ENCODE measurements at regions not wholly inside any gene's neighbourhood (a gene's known extent, or its start where the extent isn't known, plus 50 kb on each side); places are given as distances from the start of the nearest gene placed in this dataset.

GRCh38 chr16:7843261-7843660 is 510.6 kb downstream of the RBFOX1 start:
- TF ChIP-seq CTCF (optimal IDR thresholded peaks at IDR 0.05 in 1 of 3, IDR thresholded peaks at IDR 0.05 in 1 of 3, conservative IDR thresholded peaks at IDR 0.05 in 1 of 3; ENCODE audit: extremely low read depth in 1 of 3, insufficient read depth in 2 of 3, low read length in 3 of 3) (no peak), EZH2 (IDR thresholded peaks at IDR 0.05; ENCODE audit: low read length) (no peak)
